ENCODE measurements at regions not wholly inside any gene's neighbourhood (a gene's known extent, or its start where the extent isn't known, plus 50 kb on each side); places are given as distances from the start of the nearest gene placed in this dataset.

GRCh38 chr7:63899691-63900393 is 98.8 kb upstream of the ZNF722 start:
- Histone ChIP-seq H3K9me3 (ENCODE audit: control insufficient read depth in 1 of 2, insufficient read depth in 1 of 2, low read depth in 1 of 2, low read length in 2 of 2) (peaks cover 4 to 12% of the 10 kb centered on the region in 2 experiments; a peak in 2 of 4 replicates), H3K36me3 (ENCODE audit: control insufficient read depth in 1 of 2, insufficient read depth in 2 of 2, low read length in 2 of 2) (no peaks in the 10 kb centered on the region), H3K79me2 (ENCODE audit: insufficient read depth, low read length) (no peaks in the 10 kb centered on the region), H3K4me3 (replicated peaks in 1 of 2; ENCODE audit: low read depth in 1 of 2, low read length in 2 of 2) (no peak overlapping the region), H3K4me2 (ENCODE audit: low read length) (no peak overlapping the region), H3K9me2 (ENCODE audit: insufficient read depth) (no peaks in the 10 kb centered on the region), H3K9ac (ENCODE audit: low read length) (no peak overlapping the region), H2AFZ (ENCODE audit: low read depth, low read length, poor library complexity, severe bottlenecking) (no peak overlapping the region), H3K4me1 (ENCODE audit: control insufficient read depth in 1 of 2, insufficient read depth in 2 of 2, low read length in 2 of 2) (no peaks in the 10 kb centered on the region), H3K27ac (ENCODE audit: low read depth, low read length) (no peak overlapping the region), H3K27me3 (ENCODE audit: insufficient read depth, low read length) (no peaks in the 10 kb centered on the region), H4K20me1 (ENCODE audit: insufficient read depth) (no peaks in the 10 kb centered on the region)
- TF ChIP-seq CBX3 (IDR thresholded peaks at IDR 0.05; ENCODE audit: low read depth) = no peak
- TF ChIP-seq CTCF (IDR thresholded peaks at IDR 0.05 in 2 of 3, conservative IDR thresholded peaks at IDR 0.05 in 1 of 3; ENCODE audit: borderline replicate concordance in 1 of 3, insufficient read depth in 1 of 3, low read depth in 2 of 3, low read length in 2 of 3) = no peak
- TF ChIP-seq JUND (IDR thresholded peaks at IDR 0.05) = no peak
- TF ChIP-seq FOSL1 (IDR thresholded peaks at IDR 0.05; ENCODE audit: low read depth) = no peak
- TF ChIP-seq, protein P1, sequence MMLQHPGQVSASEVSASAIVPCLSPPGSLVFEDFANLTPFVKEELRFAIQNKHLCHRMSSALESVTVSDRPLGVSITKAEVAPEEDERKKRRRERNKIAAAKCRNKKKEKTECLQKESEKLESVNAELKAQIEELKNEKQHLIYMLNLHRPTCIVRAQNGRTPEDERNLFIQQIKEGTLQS (IDR thresholded peaks at IDR 0.05) = no peak
- TF ChIP-seq SIN3A (IDR thresholded peaks at IDR 0.05; ENCODE audit: low read depth) = no peak
- TF ChIP-seq ZFX (IDR thresholded peaks at IDR 0.05) = no peak
- TF ChIP-seq ELF1 (IDR thresholded peaks at IDR 0.05; ENCODE audit: borderline replicate concordance, low read depth) = no peak
- TF ChIP-seq RAD21 (IDR thresholded peaks at IDR 0.05; ENCODE audit: low read depth) = no peak
- TF ChIP-seq EZH2phosphoT487 (IDR thresholded peaks at IDR 0.05; ENCODE audit: borderline replicate concordance) = no peak
- TF ChIP-seq, protein P2, sequence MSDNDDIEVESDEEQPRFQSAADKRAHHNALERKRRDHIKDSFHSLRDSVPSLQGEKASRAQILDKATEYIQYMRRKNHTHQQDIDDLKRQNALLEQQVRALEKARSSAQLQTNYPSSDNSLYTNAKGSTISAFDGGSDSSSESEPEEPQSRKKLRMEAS (IDR thresholded peaks at IDR 0.05) = no peak
- TF ChIP-seq EZH2 (IDR thresholded peaks at IDR 0.05) = no peak
- no peak for TF ChIP-seq TCF7L2 (IDR thresholded peaks at IDR 0.05; ENCODE audit: borderline replicate concordance, extremely low read depth, insufficient read depth, insufficient read length)
- TF ChIP-seq REST (IDR thresholded peaks at IDR 0.05; ENCODE audit: low read depth) = no peak
- intact Hi-C loops (cut with micrococcal nuclease) = no loop called here
- ChIA-PET RAD21 (ENCODE audit: low non-redundant PET in 1 of 2, low total read pairs in 2 of 2, uncharacterized antibody in 2 of 2, unreplicated experiment in 2 of 2) (no interaction called here), POLR2A (no interaction called here), CTCF (no interaction called here)
- ATAC-seq (no peak), DNase-seq (ENCODE audit: low read depth, low spot score) (no peak)
- no TSS peak for BruUV-seq (replicated peaks)

Data from HCT116 (cell line).